Lung (tissue), 11 donors: ENCODE measurements at regions not wholly inside any gene's neighbourhood (a gene's known extent, or its start where the extent isn't known, plus 50 kb on each side); places are given as distances from the start of the nearest gene placed in this dataset.

ENCODE experiments used
- ATAC-seq: fragments of 200-7000 bp; cut with Tn5 transposase; one replicate; pipeline ENCODE4 v1.9.1; 2020; ENCODE audit warnings: moderate number of reproducible peaks; ENCODE audit not compliant: insufficient read depth, low FRiP score
- DNase-seq, 3 donors: peaks; one replicate each; pipeline ENCODE4 v3.0.0-alpha.2; 2013 to 2017
- H3K27ac ChIP-seq, 2 donors: one replicate each; pipeline ENCODE4 v1.5.1; 2013; ENCODE audit warnings: mild to moderate bottlenecking in 2 of 2, moderate library complexity in 2 of 2, control low read depth in 1 of 2, inconsistent platforms in 1 of 2, low read depth in 1 of 2, low read length in 1 of 2
- H3K27me3 ChIP-seq, 3 donors: one replicate each; pipeline ENCODE4 v1.5.1; 2013; ENCODE audit warnings: low read length in 2 of 3; ENCODE audit not compliant: control insufficient read depth in 3 of 3, insufficient read depth in 3 of 3
- H3K36me3 ChIP-seq, 4 donors: one replicate each; pipeline ENCODE4 v1.5.1; 2013; ENCODE audit warnings: low read length in 4 of 4, mild to moderate bottlenecking in 1 of 4, moderate library complexity in 1 of 4; ENCODE audit not compliant: control insufficient read depth in 4 of 4, insufficient read depth in 4 of 4
- H3K4me1 ChIP-seq, 5 donors: one replicate each; pipeline ENCODE4 v1.5.1; 2013; ENCODE audit warnings: low read length in 5 of 5, mild to moderate bottlenecking in 2 of 5, moderate library complexity in 1 of 5; ENCODE audit not compliant: control insufficient read depth in 5 of 5, insufficient read depth in 5 of 5
- H3K4me3 ChIP-seq: one replicate; pipeline ENCODE4 v1.5.1; 2013; ENCODE audit warnings: mild to moderate bottlenecking, control low read depth, moderate library complexity
- H3K9ac ChIP-seq, 2 donors: one replicate each; pipeline ENCODE4 v1.5.1; 2013; ENCODE audit warnings: low read length in 2 of 2, control low read depth in 1 of 2; ENCODE audit not compliant: insufficient read depth in 1 of 2
- H3K9me3 ChIP-seq, 4 donors: one replicate each; pipeline ENCODE4 v1.5.1; 2013; ENCODE audit warnings: low read length in 3 of 4, mild to moderate bottlenecking in 1 of 4, moderate library complexity in 1 of 4; ENCODE audit not compliant: control insufficient read depth in 4 of 4, insufficient read depth in 3 of 4
- WGBS, 2 donors: extraction: QIAGEN DNeasy Blood & Tissue Kit; methylation state at CpG; one replicate each; pipeline ENCODE4 v1.1.7; 2013; 5-methylcytosine and 5-hydroxymethylcytosine counted together
- TF ChIP-seq, protein P1 (sequence below): IDR thresholded peaks from 2 replicates; pipeline ENCODE4 v1.5.1; 2012; ENCODE audit warnings: mild to moderate bottlenecking; ENCODE audit errors: control extremely low read depth, extremely low read depth
- donor health status: control.
- donor health status: control.
- donor health status: Bipolar disorder and iron deficiency.
- donor health status: healthy.
- donor health status: DM: yes; HTN: yes; CAD: no.

- ATAC-seq: peak; percentile 49
- Histone ChIP-seq H3K4me1 (peaks cover 0 to 10% (median 0%) of the 10 kb centered on the region in 5 donors), H3K4me3 (no peak overlapping the region), H3K36me3 (no peaks in the 10 kb centered on the region), H3K9ac (no peak overlapping the region), H3K9me3 (no peaks in the 10 kb centered on the region), H3K27ac (no peak overlapping the region), H3K27me3 (no peaks in the 10 kb centered on the region)
- TF ChIP-seq, protein P1, sequence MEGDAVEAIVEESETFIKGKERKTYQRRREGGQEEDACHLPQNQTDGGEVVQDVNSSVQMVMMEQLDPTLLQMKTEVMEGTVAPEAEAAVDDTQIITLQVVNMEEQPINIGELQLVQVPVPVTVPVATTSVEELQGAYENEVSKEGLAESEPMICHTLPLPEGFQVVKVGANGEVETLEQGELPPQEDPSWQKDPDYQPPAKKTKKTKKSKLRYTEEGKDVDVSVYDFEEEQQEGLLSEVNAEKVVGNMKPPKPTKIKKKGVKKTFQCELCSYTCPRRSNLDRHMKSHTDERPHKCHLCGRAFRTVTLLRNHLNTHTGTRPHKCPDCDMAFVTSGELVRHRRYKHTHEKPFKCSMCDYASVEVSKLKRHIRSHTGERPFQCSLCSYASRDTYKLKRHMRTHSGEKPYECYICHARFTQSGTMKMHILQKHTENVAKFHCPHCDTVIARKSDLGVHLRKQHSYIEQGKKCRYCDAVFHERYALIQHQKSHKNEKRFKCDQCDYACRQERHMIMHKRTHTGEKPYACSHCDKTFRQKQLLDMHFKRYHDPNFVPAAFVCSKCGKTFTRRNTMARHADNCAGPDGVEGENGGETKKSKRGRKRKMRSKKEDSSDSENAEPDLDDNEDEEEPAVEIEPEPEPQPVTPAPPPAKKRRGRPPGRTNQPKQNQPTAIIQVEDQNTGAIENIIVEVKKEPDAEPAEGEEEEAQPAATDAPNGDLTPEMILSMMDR: no peak
- DNase-seq: no peak
Measured at GRCh38 chr2:21773168-21773567, 649.4 kb downstream of the TDRD15 start.

DNA sequence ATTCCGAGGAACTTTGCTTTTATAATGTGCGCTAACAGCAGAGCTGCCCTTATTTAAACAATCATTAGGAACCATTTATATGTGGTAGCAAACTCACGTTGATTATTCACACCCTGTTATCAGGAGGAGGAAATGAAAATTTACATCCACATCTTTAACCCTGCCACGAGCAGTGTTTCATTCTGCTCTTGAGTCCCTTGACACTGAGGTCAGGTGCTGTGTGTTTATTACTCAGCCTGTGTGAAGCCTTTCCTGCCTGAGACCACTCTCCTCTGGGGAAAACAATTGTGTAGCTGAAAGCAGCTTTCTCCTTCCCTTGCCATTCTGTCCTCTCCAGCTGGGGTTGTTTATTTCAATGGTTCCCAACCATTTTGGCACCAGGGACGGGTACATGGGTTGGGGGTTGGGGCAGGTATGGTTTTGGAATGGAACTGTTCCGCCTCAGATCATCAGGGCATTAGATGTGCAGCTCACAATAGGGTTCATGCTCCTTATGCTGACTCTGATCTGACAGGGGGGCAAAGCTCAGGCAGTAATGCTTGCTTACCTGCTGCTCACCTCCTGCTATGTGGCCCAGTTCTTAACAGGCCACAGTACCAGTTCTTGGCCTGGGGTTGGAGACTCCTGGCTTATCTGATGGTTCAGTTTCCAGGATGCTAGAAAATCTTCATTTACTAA lies 651.1 kb downstream of the TDRD15 start:
- no peak overlapping the region for H3K9ac ChIP-seq
- H3K27me3 ChIP-seq: no peaks in the 10 kb centered on the region
- peaks cover 0 to 10% (median 0%) of the 10 kb centered on the region in 5 donors for H3K4me1 ChIP-seq
- H3K36me3 ChIP-seq: no peaks in the 10 kb centered on the region
- TF ChIP-seq, protein P1: no peak
- no peaks in the 10 kb centered on the region for H3K9me3 ChIP-seq
- 50% methylated on average over 6 of the region's 6 CpGs for WGBS, 2 donors
- H3K27ac ChIP-seq: no peak overlapping the region
- ATAC-seq: no peak
- H3K4me3 ChIP-seq: no peak overlapping the region
- no peak for DNase-seq

- TF ChIP-seq, protein P1: no peak
- ATAC-seq: no peak
Measured at GRCh38 chr2:21779786-21780185, 656.0 kb downstream of the TDRD15 start.

GRCh38 chr2:21781962-21782361 lies 658.2 kb downstream of the TDRD15 start:
- ATAC-seq (no peak), DNase-seq (no peak)
- no peaks in the 10 kb centered on the region for H3K27me3 ChIP-seq
- no peaks in the 10 kb centered on the region for H3K4me1 ChIP-seq
- H3K9ac ChIP-seq: no peak overlapping the region
- H3K27ac ChIP-seq: no peak overlapping the region
- H3K36me3 ChIP-seq: no peaks in the 10 kb centered on the region
- TF ChIP-seq, protein P1: no peak
- no peaks in the 10 kb centered on the region for H3K9me3 ChIP-seq
- 71 to 77% methylated on average over 2 of the region's 2 CpGs for WGBS, 2 donors
- H3K4me3 ChIP-seq: no peak overlapping the region

More at GRCh38 chr2:21779786-21780185, 656.0 kb downstream of the TDRD15 start:
- H3K4me1 ChIP-seq: no peaks in the 10 kb centered on the region
- no peak overlapping the region for H3K9ac ChIP-seq
- H3K27me3 ChIP-seq: no peaks in the 10 kb centered on the region
- no peak overlapping the region for H3K27ac ChIP-seq
- H3K9me3 ChIP-seq: no peaks in the 10 kb centered on the region
- H3K4me3 ChIP-seq: no peak overlapping the region
- H3K36me3 ChIP-seq: no peaks in the 10 kb centered on the region
- 99 to 100% methylated on average over 1 of the region's 1 CpG for WGBS, 2 donors
- no peak for DNase-seq
